GM23338 (cell line): ENCODE measurements at regions not wholly inside any gene's neighbourhood (a gene's known extent, or its start where the extent isn't known, plus 50 kb on each side); places are given as distances from the start of the nearest gene placed in this dataset.

Source experiments
- ATAC-seq: fragments of 200-7000 bp; cut with Tn5 transposase; 3 replicates; pipeline ENCODE4 v1.9.1; 2020
- DNase-seq: peaks from one replicate; pipeline ENCODE4 v3.0.0-alpha.2; 2015; ENCODE audit warnings: low spot score
- H2AFZ ChIP-seq: fragments of 200-600 bp; sonication (generic); 2 replicates; pipeline ENCODE4 v1.8.0; 2016; ENCODE audit warnings: antibody characterized with exemption, mild to moderate bottlenecking, moderate library complexity
- H3F3A ChIP-seq: fragments of 200-600 bp; sonication (generic); replicated peaks from 2 replicates; pipeline ENCODE4 v1.8.0; 2017; ENCODE audit warnings: antibody characterized with exemption, mixed run types, low read depth
- H3K27ac ChIP-seq: fragments of 200-600 bp; sonication (generic); 2 replicates; pipeline ENCODE4 v1.6.1; 2016; ENCODE audit warnings: low read depth
- H3K27me3 ChIP-seq: fragments of 200-600 bp; sonication (generic); 2 replicates; pipeline ENCODE4 v1.8.0; 2016; ENCODE audit warnings: mild to moderate bottlenecking, mixed run types, moderate library complexity; ENCODE audit not compliant: insufficient read depth
- H3K36me3 ChIP-seq: fragments of 200-600 bp; sonication (generic); 2 replicates; pipeline ENCODE4 v1.8.0; 2016; ENCODE audit warnings: mild to moderate bottlenecking; ENCODE audit not compliant: insufficient read depth
- H3K4me1 ChIP-seq: fragments of 200-600 bp; sonication (generic); 2 replicates; pipeline ENCODE4 v1.8.0; 2016; ENCODE audit warnings: mild to moderate bottlenecking, moderate library complexity; ENCODE audit not compliant: insufficient read depth
- H3K4me2 ChIP-seq: fragments of 200-600 bp; sonication (generic); 2 replicates; pipeline ENCODE4 v1.7.1; 2017; ENCODE audit warnings: mixed run types
- H3K4me3 ChIP-seq: fragments of 200-600 bp; sonication (generic); 2 replicates; pipeline ENCODE4 v1.6.1; 2016; ENCODE audit warnings: mixed run types
- H3K79me2 ChIP-seq: fragments of 200-600 bp; sonication (generic); replicated peaks from 2 replicates; pipeline ENCODE4 v1.8.0; 2017; ENCODE audit warnings: mild to moderate bottlenecking; ENCODE audit not compliant: insufficient read depth
- H3K9me2 ChIP-seq: fragments of 200-600 bp; sonication (generic); 2 replicates; pipeline ENCODE4 v1.8.0; 2017; ENCODE audit not compliant: insufficient read depth
- H4K20me1 ChIP-seq: fragments of 200-600 bp; sonication (generic); replicated peaks from 2 replicates; pipeline ENCODE4 v1.8.0; 2017; ENCODE audit warnings: mild to moderate bottlenecking; ENCODE audit not compliant: insufficient read depth
- H3K27ac Mint-ChIP-seq: 2 replicates; pipeline ENCODE4 v1.8.0; 2020; ENCODE audit warnings: inconsistent platforms, mild to moderate bottlenecking, moderate library complexity, mixed read lengths
- H3K27me3 Mint-ChIP-seq: 3 replicates; pipeline ENCODE4 v1.8.0; 2022; ENCODE audit warnings: low read depth, mild to moderate bottlenecking, moderate library complexity, mixed read lengths, inconsistent platforms; ENCODE audit not compliant: insufficient read depth, poor library complexity
- H3K36me3 Mint-ChIP-seq: 3 replicates; pipeline ENCODE4 v1.8.0; 2021; ENCODE audit warnings: low read depth, mild to moderate bottlenecking, inconsistent platforms, moderate library complexity, mixed read lengths
- H3K4me1 Mint-ChIP-seq: 3 replicates; pipeline ENCODE4 v1.8.0; 2020; ENCODE audit warnings: mild to moderate bottlenecking, inconsistent platforms, mixed read lengths
- H3K4me3 Mint-ChIP-seq: 3 replicates; pipeline ENCODE4 v1.8.0; 2021; ENCODE audit warnings: moderate library complexity, mild to moderate bottlenecking, inconsistent platforms, mixed read lengths
- H3K9me3 Mint-ChIP-seq: 3 replicates; pipeline ENCODE4 v1.8.0; 2020; ENCODE audit warnings: moderate library complexity, mild to moderate bottlenecking, inconsistent platforms, mixed read lengths
- EZH2phosphoT487 ChIP-seq: fragments of 200-600 bp; sonication (generic); IDR thresholded peaks from one replicate; pipeline ENCODE4 v1.8.1; 2018; ENCODE audit warnings: antibody characterized with exemption; ENCODE audit not compliant: unreplicated experiment
- JUNB ChIP-seq: IDR thresholded peaks from one replicate; pipeline ENCODE4 v1.6.1; 2016; ENCODE audit warnings: antibody characterized with exemption; ENCODE audit not compliant: unreplicated experiment
- NANOG ChIP-seq: IDR thresholded peaks from 2 replicates; pipeline ENCODE4 v1.6.1; 2016; ENCODE audit warnings: antibody characterized with exemption, borderline replicate concordance
- STAT1 ChIP-seq: IDR thresholded peaks from one replicate; pipeline ENCODE4 v1.6.1; 2016; ENCODE audit warnings: antibody characterized with exemption; ENCODE audit not compliant: unreplicated experiment
- ZNF114 ChIP-seq: fragments of 250-450 bp; sonication (Bioruptor Pico); IDR thresholded peaks from 2 replicates; pipeline ENCODE4 v1.5.0; 2020; ENCODE audit warnings: mild to moderate bottlenecking, moderate library complexity
- ZNF331 ChIP-seq: fragments of 250-450 bp; sonication (Bioruptor Pico); IDR thresholded peaks from 2 replicates; pipeline ENCODE4 v1.5.0; 2020; ENCODE audit warnings: low read depth, mild to moderate bottlenecking, moderate library complexity
- ZNF462 ChIP-seq: fragments of 250-450 bp; sonication (Bioruptor Pico); IDR thresholded peaks from 2 replicates; pipeline ENCODE4 v1.5.0; 2020; ENCODE audit warnings: mild to moderate bottlenecking, moderate library complexity
- TF ChIP-seq, protein P1 (sequence below), 2 experiments: fragments of 200-600 bp in 1 of 2; sonication (generic) in 1 of 2; conservative IDR thresholded peaks; 2 replicates each; pipeline versions ENCODE4 v1.5.1 to v1.6.1; 2016 to 2017; ENCODE audit warnings: antibody characterized with exemption in 2 of 2, low read depth in 2 of 2, mild to moderate bottlenecking in 2 of 2, moderate library complexity in 1 of 2
- TF ChIP-seq, protein P2 (sequence below): IDR thresholded peaks from 2 replicates; pipeline ENCODE4 v1.6.1; 2016; ENCODE audit warnings: antibody characterized with exemption

DNA sequence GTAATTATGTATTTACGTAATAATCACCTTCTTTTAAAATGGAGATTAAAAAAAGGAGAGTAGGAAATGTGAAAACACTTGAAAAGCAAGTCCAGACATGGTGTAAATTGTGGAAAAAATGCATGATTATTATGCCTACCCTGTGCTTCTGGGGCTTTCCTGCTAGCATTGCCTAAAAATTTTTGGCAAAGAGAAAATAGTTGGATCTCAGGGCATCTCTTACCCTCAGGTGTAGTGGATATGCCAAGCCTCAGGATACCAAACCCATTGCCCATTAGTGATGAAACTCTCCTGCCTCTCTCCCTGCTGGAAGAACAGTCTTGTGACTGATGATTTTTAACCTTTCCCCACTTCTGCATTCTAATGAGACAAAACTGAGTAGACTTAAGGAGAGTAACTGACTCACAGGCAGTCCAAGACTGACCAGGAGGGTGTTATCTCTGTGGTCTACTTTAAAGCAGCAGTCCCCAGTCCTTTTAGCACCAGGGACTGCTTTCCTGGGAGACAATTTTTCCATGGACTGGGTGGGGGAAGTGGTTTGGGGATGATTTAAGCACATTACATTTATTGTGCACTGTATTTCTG is 174.6 kb downstream of the ZNF330 start:
- Mint-ChIP-seq H3K4me1 (peaks cover 5% of the 10 kb centered on the region; the same call in 2 of the 3 replicates), H3K27me3 (no peaks in the 10 kb centered on the region), H3K4me3 (no peak overlapping the region), H3K36me3 (no peaks in the 10 kb centered on the region), H3K27ac (no peak overlapping the region), H3K9me3 (no peaks in the 10 kb centered on the region; the same call in 2 of the 3 replicates)
- no peaks in the 10 kb centered on the region for H3F3A ChIP-seq
- H4K20me1 ChIP-seq: no peaks in the 10 kb centered on the region
- H2AFZ ChIP-seq: no peak overlapping the region
- H3K27ac ChIP-seq: no peak overlapping the region
- no peaks in the 10 kb centered on the region for H3K79me2 ChIP-seq
- no peaks in the 10 kb centered on the region for H3K36me3 ChIP-seq
- no peak overlapping the region for H3K4me3 ChIP-seq
- no peak for TF ChIP-seq JUNB
- no peak for TF ChIP-seq NANOG
- TF ChIP-seq, protein P1, sequence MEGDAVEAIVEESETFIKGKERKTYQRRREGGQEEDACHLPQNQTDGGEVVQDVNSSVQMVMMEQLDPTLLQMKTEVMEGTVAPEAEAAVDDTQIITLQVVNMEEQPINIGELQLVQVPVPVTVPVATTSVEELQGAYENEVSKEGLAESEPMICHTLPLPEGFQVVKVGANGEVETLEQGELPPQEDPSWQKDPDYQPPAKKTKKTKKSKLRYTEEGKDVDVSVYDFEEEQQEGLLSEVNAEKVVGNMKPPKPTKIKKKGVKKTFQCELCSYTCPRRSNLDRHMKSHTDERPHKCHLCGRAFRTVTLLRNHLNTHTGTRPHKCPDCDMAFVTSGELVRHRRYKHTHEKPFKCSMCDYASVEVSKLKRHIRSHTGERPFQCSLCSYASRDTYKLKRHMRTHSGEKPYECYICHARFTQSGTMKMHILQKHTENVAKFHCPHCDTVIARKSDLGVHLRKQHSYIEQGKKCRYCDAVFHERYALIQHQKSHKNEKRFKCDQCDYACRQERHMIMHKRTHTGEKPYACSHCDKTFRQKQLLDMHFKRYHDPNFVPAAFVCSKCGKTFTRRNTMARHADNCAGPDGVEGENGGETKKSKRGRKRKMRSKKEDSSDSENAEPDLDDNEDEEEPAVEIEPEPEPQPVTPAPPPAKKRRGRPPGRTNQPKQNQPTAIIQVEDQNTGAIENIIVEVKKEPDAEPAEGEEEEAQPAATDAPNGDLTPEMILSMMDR (conservative IDR thresholded peaks at IDR 0.05; ENCODE audit: low read depth in 2 of 2): no peak
- TF ChIP-seq, protein P2, sequence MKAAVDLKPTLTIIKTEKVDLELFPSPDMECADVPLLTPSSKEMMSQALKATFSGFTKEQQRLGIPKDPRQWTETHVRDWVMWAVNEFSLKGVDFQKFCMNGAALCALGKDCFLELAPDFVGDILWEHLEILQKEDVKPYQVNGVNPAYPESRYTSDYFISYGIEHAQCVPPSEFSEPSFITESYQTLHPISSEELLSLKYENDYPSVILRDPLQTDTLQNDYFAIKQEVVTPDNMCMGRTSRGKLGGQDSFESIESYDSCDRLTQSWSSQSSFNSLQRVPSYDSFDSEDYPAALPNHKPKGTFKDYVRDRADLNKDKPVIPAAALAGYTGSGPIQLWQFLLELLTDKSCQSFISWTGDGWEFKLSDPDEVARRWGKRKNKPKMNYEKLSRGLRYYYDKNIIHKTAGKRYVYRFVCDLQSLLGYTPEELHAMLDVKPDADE: no peak
- TF ChIP-seq EZH2phosphoT487: no peak
- no peak for TF ChIP-seq ZNF114 (CRISPR knock-in tag)
- no peaks in the 10 kb centered on the region for H3K4me1 ChIP-seq
- DNase-seq (no peak), ATAC-seq (no peak)
- no peaks in the 10 kb centered on the region for H3K9me2 ChIP-seq
- H3K27me3 ChIP-seq: no peaks in the 10 kb centered on the region
- H3K4me2 ChIP-seq: no peak overlapping the region

GRCh38 chr4:141395919-141396318 is 175.2 kb downstream of the ZNF330 start:
- ATAC-seq (no peak), DNase-seq (no peak)
- no peak overlapping the region for H3K4me2 ChIP-seq
- no peak overlapping the region for H3K27ac ChIP-seq
- Mint-ChIP-seq H3K36me3 (no peaks in the 10 kb centered on the region), H3K4me1 (peaks cover 5% of the 10 kb centered on the region; the same call in 2 of the 3 replicates), H3K27ac (no peak overlapping the region), H3K27me3 (no peaks in the 10 kb centered on the region), H3K9me3 (no peaks in the 10 kb centered on the region; the same call in 2 of the 3 replicates), H3K4me3 (no peak overlapping the region)
- H3K4me3 ChIP-seq: no peak overlapping the region
- no peak overlapping the region for H2AFZ ChIP-seq
- H3F3A ChIP-seq: no peaks in the 10 kb centered on the region
- H4K20me1 ChIP-seq: no peaks in the 10 kb centered on the region
- H3K36me3 ChIP-seq: no peaks in the 10 kb centered on the region
- no peaks in the 10 kb centered on the region for H3K79me2 ChIP-seq
- no peaks in the 10 kb centered on the region for H3K27me3 ChIP-seq
- no peaks in the 10 kb centered on the region for H3K9me2 ChIP-seq
- H3K4me1 ChIP-seq: no peaks in the 10 kb centered on the region
- TF ChIP-seq ZNF462 (CRISPR knock-in tag) (no peak), ZNF331 (CRISPR knock-in tag) (no peak), STAT1 (no peak)
- TF ChIP-seq, protein P2: no peak
- TF ChIP-seq, protein P1 (conservative IDR thresholded peaks at IDR 0.05; ENCODE audit: low read depth in 2 of 2): no peak
